HFF-Myc (cell line): ENCODE measurements at regions not wholly inside any gene's neighbourhood (a gene's known extent, or its start where the extent isn't known, plus 50 kb on each side); places are given as distances from the start of the nearest gene placed in this dataset.
A peak's percentile ranks its signal among the peaks of the same experiment; 100 is the strongest.
"Not testable (repeated sequence)": the region's sequence is repeated elsewhere in the genome, so short reads cannot be mapped to it uniquely, and the experiment has no call there.

Experiments used
- DNase-seq: peaks from one replicate; pipeline ENCODE4 v3.0.0-alpha.2; 2011; ENCODE audit warnings: low read depth; ENCODE audit errors: extremely low read depth
- H3K4me3 ChIP-seq: replicated peaks from 2 replicates; pipeline ENCODE4 v1.5.1; 2011; ENCODE audit warnings: low read depth, mild to moderate bottlenecking, control low read depth, low read length
- CTCF ChIP-seq: IDR thresholded peaks from 2 replicates; pipeline ENCODE4 v1.5.1; 2012; ENCODE audit warnings: mild to moderate bottlenecking, low read depth, low read length, control low read depth; ENCODE audit errors: missing control alignments

DNA sequence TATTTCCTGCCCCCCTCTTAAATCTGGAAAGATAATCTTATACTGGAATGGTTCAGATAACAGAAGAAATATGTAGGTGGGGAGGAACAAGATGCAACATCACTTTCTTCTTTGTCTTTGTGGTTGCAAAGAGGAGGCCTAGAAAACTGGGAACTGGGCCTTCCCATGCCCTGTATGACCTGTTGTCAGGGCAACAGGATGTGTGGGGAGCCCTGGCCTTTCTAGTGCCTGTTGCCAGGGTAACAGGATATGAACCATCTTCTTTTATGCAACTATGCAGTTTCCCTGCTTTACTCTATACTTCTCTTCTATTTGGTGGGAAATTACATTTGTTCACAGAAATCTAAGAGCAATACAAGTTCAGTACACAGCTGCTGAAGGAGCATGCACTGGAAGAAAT, 79.8 kb upstream of the PDE1A start:
- no peak for TF ChIP-seq CTCF
- H3K4me3 ChIP-seq = no peak overlapping the region
- DNase-seq = no peak

GRCh38 chr2:182508583-182508982, 81.7 kb upstream of the PDE1A start:
- not testable (repeated sequence) for DNase-seq, H3K4me3 ChIP-seq

DNA sequence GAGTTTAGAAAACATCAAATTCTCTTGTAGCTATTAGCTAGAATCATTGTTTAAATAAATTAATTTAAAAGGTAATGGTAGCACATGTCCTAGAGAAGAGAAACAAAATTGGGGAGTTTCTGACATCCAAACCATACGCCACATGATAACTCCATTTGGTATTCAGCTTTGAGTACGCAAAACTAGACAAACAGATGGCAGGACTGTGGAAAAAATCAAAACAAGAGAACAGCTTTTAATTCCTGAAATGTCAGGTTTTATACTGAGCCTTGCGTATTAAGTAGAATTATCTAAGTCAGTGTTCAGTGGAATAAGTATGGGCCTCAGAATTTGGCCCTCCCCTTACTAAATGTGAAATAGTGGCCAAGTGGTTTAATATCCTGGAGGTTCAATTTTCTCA, 82.4 kb upstream of the PDE1A start:
- DNase-seq = no peak
- no peak for TF ChIP-seq CTCF

DNA sequence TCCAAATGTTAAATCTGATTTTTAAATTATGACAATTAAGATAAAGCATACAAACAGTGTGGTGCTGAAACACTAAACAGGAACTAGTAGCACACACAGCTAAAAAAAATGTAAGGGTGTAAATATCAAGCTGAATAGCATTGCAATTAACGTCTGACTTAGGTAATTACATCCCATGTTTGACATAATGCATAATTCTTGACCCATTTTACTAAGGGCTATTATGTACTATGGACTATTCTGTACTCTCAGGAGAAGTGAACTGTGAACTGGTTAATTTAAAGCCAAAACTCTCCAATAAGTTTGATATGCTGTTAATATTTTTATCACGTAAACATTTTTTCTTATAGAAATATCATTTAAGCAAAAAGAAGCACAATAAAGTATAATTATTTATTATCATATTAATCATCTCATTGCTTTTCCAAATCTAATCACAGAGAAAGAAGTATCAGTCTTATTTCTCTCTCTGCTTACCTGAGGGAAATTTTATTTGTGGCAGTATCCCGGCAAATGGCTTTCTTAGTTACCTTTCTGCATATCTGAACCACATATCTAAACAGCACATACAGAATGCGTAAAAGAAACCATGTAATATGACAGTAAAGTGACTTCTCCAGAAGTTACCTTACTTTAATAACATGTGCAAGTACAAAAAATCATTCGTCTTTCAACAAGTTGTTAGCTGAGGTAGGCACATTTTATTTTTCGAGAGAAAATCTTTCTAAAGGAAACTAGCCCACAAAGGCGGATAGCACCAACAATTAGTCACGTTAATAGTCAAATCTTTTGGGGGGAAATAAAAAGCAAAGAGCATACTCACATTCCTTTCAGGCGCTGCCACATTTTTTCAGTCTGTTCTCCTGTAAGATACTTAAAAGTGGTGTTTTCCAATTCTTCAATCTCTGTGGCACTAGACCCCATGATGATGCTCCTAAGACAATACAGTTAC, 94.9 kb upstream of the PDE1A start:
- H3K4me3 ChIP-seq = no peak overlapping the region
- no peak for TF ChIP-seq CTCF
- DNase-seq = no peak

More for the DNA sequence above, 82.4 kb upstream of the PDE1A start:
- no peak overlapping the region for H3K4me3 ChIP-seq

- no peak for TF ChIP-seq CTCF
- no peak for DNase-seq
- H3K4me3 ChIP-seq = peak overlapping the region; percentile 13; the same call in 1 of the 2 replicates
Observed at GRCh38 chr2:182522405-182522896, 95.6 kb upstream of the PDE1A start.

DNA sequence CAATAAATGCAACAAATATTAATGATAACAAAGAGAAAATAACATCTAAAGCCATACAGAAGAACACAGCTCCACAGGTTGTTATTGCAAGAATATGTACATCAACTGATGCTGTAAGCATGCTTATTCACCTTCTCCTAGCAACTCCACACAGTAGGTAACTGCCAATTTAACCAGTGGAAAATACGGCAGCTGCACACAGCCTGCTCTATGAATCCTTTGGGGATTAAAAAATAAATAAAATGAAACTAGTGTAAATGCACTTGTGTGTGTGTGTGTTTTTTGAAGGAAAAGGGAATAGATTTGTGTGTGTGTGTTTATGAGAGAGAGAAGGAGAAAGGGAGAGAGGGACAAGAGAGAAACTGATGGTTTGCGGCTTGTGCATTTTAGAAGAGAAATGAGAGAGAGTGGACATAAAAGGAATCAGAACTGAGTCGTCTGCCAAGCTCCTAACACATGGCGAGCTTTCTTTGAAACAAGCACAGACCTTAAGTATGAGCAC, 96.2 kb upstream of the PDE1A start:
- no peak overlapping the region for H3K4me3 ChIP-seq
- DNase-seq = no peak
- no peak for TF ChIP-seq CTCF

GRCh38 chr2:182530636-182531035, 103.8 kb upstream of the PDE1A start:
- DNase-seq = no peak
- TF ChIP-seq CTCF = no peak
- no peak overlapping the region for H3K4me3 ChIP-seq
